PC-9 (cell line): ENCODE measurements at regions not wholly inside any gene's neighbourhood (a gene's known extent, or its start where the extent isn't known, plus 50 kb on each side); places are given as distances from the start of the nearest gene placed in this dataset.

Source experiments
- BruUV-seq: library from RNA; stranded (reverse); fragments of 400-500 nt; replicated peaks from 2 replicates; lab custom pipeline; 2021; lab: Mats Ljungman, UMichigan
- CTCF ChIA-PET: fragments of 300-600 bp; sonication (Branson Sonifier 250); formaldehyde crosslinking; loops from one replicate; lab custom pipeline; 2022; ENCODE audit warnings: antibody characterized with exemption; lab: Charles Lee
- POLR2A ChIA-PET: fragments of 300-600 bp; sonication (Branson Sonifier 250); formaldehyde crosslinking; loops from one replicate; lab custom pipeline; 2022; ENCODE audit warnings: antibody characterized with exemption; ENCODE audit not compliant: unreplicated experiment; lab: Charles Lee
- DNase-seq, 2 experiments: peaks; one replicate each; pipeline versions ENCODE4 v3.0.0 to v3.0.0-alpha.2; 2015 to 2022; ENCODE audit warnings: mixed read lengths in 1 of 2
- H2AFZ ChIP-seq: fragments of 200-600 bp; sonication (generic); 2 replicates; pipeline ENCODE4 v1.8.1; 2017; ENCODE audit warnings: antibody characterized with exemption
- H3F3A ChIP-seq: fragments of 200-600 bp; sonication (generic); 2 replicates; pipeline ENCODE4 v1.8.1; 2017; ENCODE audit warnings: antibody characterized with exemption, mild to moderate bottlenecking, low read depth; ENCODE audit not compliant: insufficient read depth
- H3K27ac ChIP-seq: fragments of 200-600 bp; sonication (generic); 2 replicates; pipeline ENCODE4 v1.6.1; 2016; ENCODE audit warnings: mixed run types
- H3K27me3 ChIP-seq: fragments of 200-600 bp; sonication (generic); 2 replicates; pipeline ENCODE4 v1.6.1; 2016; ENCODE audit warnings: low read depth, mixed run types; ENCODE audit not compliant: insufficient read depth
- H3K36me3 ChIP-seq: fragments of 200-600 bp; sonication (generic); 2 replicates; pipeline ENCODE4 v1.6.1; 2016; ENCODE audit warnings: low read depth, mixed run types
- H3K4me1 ChIP-seq: fragments of 200-600 bp; sonication (generic); replicated peaks from 2 replicates; pipeline ENCODE4 v1.6.1; 2016; ENCODE audit warnings: mixed run types; ENCODE audit not compliant: insufficient read depth
- H3K4me2 ChIP-seq: fragments of 200-600 bp; sonication (generic); 2 replicates; pipeline ENCODE4 v1.6.1; 2017; ENCODE audit warnings: mixed run types
- H3K4me3 ChIP-seq: fragments of 200-600 bp; sonication (generic); 2 replicates; pipeline ENCODE4 v1.6.1; 2016; ENCODE audit warnings: mixed run types
- H3K79me2 ChIP-seq: fragments of 200-600 bp; sonication (generic); 2 replicates; pipeline ENCODE4 v1.6.1; 2017; ENCODE audit warnings: low read depth, mixed run types
- H3K9me2 ChIP-seq: fragments of 200-600 bp; sonication (generic); 2 replicates; pipeline ENCODE4 v1.8.1; 2017; ENCODE audit warnings: mild to moderate bottlenecking; ENCODE audit not compliant: insufficient read depth
- H3K9me3 ChIP-seq: fragments of 200-600 bp; sonication (generic); 2 replicates; pipeline ENCODE4 v1.8.1; 2016; ENCODE audit warnings: low read depth; ENCODE audit not compliant: insufficient read depth
- H4K20me1 ChIP-seq: fragments of 200-600 bp; sonication (generic); 2 replicates; pipeline ENCODE4 v1.8.1; 2017; ENCODE audit not compliant: insufficient read depth
- EZH2 ChIP-seq: fragments of 200-600 bp; sonication (generic); IDR thresholded peaks from 2 replicates; pipeline ENCODE4 v1.8.0; 2017; ENCODE audit warnings: antibody characterized with exemption, low read depth
- intact Hi-C: fragments of 100-400 bp; cut with micrococcal nuclease; formaldehyde crosslinking; loops from one replicate; pipeline ENCODE4 v1.10.0; 2022; ENCODE audit not compliant: unreplicated experiment
- TF ChIP-seq, protein P1 (sequence below): fragments of 200-600 bp; sonication (generic); conservative IDR thresholded peaks from 2 replicates; pipeline ENCODE4 v1.6.1; 2017; ENCODE audit warnings: mixed run types, antibody characterized with exemption, mild to moderate bottlenecking, moderate library complexity

DNA sequence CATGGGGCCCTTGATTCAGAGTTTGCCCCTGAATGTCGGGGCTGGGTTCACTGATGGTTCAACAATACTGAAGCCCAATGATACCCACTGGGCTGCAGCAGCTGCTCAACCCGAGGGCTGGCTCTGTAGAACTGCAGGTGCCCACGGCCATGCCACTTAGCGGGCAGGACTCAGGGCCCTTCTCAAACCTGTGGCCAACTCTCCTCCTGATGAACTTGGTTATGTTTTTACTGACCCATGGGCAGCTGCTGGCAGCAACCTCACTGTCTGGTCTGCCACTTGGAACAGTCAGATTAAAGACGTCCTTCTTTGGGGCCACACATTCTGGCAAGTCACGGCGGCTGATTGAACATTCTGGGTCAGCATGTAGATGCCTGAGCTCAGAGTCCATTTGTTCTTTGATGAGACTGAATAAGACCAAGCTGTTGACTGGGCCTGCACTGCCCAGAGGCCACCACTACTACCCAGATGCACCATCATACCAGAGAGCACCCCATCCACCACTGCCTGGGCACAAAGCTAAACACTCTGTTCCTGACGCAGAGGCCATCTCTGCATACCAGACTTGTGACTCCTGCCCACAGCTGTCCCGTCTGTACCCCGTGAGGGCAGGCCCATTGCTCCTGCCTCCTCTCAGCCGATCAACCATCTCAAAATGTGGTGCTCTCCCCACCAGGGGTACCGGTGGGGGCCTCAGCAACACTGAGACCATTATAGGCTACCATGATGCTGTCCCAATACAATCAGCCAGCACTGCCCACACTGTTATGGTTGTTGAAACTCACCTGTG lies 67.8 kb downstream of the SHANK2 start:
- Histone ChIP-seq H3K79me2 (no peaks in the 10 kb centered on the region), H3K27me3 (no peaks in the 10 kb centered on the region), H3K4me2 (no peak overlapping the region), H3K4me1 (no peaks in the 10 kb centered on the region), H3F3A (no peaks in the 10 kb centered on the region), H3K36me3 (no peaks in the 10 kb centered on the region), H3K9me2 (no peaks in the 10 kb centered on the region), H4K20me1 (0 out of 2 replicates have a peak, but pooled peaks cover 2% of the 10 kb centered on the region), H3K9me3 (no peaks in the 10 kb centered on the region), H2AFZ (no peak overlapping the region), H3K27ac (no peak overlapping the region), H3K4me3 (no peak overlapping the region)
- CTCF ChIA-PET, result interaction anchor here (0.6 kb wide), 1 partner anchor 15 kb away, joined by 10 read pairs; no protein-coding TSS in a partner anchor
- no TSS peak for BruUV-seq
- POLR2A ChIA-PET, result no interaction called here
- DNase-seq, result no peak
- intact Hi-C loops, result no loop called here
- TF ChIP-seq EZH2, result no peak
- TF ChIP-seq, protein P1, sequence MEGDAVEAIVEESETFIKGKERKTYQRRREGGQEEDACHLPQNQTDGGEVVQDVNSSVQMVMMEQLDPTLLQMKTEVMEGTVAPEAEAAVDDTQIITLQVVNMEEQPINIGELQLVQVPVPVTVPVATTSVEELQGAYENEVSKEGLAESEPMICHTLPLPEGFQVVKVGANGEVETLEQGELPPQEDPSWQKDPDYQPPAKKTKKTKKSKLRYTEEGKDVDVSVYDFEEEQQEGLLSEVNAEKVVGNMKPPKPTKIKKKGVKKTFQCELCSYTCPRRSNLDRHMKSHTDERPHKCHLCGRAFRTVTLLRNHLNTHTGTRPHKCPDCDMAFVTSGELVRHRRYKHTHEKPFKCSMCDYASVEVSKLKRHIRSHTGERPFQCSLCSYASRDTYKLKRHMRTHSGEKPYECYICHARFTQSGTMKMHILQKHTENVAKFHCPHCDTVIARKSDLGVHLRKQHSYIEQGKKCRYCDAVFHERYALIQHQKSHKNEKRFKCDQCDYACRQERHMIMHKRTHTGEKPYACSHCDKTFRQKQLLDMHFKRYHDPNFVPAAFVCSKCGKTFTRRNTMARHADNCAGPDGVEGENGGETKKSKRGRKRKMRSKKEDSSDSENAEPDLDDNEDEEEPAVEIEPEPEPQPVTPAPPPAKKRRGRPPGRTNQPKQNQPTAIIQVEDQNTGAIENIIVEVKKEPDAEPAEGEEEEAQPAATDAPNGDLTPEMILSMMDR, result no peak

DNA sequence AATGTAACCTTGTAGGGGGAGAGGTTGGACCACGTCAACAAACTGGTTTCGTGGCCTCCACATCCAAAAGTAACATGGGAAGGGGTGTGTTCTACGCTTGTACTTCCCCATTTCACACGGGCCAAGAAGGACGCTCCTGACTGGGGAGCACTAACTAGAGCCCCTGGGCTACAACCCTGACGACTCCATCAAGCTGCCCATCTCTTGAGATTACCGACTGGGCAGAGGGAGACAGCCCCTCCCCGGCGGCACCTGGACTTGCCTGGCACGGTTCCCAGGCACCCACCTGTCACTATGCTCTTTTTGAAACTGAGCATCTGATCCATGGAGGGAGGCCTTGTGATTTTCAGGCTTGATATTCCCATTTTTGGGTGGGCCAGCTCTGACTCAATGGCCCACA lies 68.5 kb downstream of the SHANK2 start:
- intact Hi-C loops, result no loop called here
- POLR2A ChIA-PET, result no interaction called here
- H3K27me3 ChIP-seq, result no peaks in the 10 kb centered on the region

DNA sequence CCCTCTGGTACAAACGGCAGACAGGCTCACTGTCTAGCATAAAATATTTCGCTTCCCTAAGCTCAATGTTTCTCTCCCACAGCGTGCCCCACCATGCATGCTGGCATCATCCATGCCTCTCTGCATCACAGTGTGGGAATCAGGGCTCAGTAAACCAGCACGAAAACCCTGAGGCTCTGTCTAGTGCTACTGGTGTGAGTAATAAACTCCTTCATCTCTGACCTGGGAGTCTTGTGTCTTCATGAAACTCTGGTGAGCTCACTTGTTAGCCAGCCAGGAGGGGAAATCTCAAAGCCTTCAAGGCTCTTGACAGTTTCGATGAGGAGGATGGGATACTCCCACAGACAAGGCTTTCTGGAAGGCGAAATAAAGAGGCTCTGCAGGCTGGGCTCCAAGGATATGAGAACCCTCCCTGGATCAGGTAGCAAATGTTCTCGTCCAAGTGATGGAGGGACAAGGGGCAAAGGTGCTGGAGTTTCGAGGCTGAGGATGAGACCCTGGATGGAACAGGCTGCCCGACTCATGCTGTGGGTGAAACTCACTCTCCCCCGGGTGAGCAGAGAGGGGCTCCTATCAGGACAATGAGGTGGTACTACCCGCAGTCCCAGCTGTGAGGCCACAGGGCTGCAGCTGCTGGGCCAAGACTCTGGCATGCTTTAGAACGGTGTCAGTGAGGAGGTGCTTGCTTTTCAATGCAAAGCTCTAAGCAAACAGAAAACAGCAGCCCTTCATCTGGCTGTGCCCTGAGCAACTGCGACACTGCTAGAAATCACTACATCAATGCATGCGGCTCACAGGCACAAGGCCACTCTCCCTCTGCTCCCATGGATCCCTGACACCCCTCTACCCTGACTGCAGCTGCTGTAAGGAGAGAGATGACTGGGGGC lies 69.3 kb downstream of the SHANK2 start:
- Histone ChIP-seq H3F3A (no peaks in the 10 kb centered on the region), H3K36me3 (no peaks in the 10 kb centered on the region), H4K20me1 (0 out of 2 replicates have a peak, but pooled peaks cover 7% of the 10 kb centered on the region), H3K9me3 (no peaks in the 10 kb centered on the region), H3K79me2 (no peaks in the 10 kb centered on the region), H3K27ac (no peak overlapping the region), H2AFZ (no peak overlapping the region), H3K4me3 (no peak overlapping the region), H3K9me2 (no peaks in the 10 kb centered on the region), H3K4me1 (no peaks in the 10 kb centered on the region), H3K4me2 (no peak overlapping the region), H3K27me3 (no peaks in the 10 kb centered on the region)
- ChIA-PET POLR2A (no interaction called here), CTCF (no interaction called here)
- TF ChIP-seq, protein P1, result no peak
- TF ChIP-seq EZH2, result no peak
- no peak for DNase-seq
- no TSS peak for BruUV-seq
- intact Hi-C loops, result no loop called here

More for the DNA sequence above, 68.5 kb downstream of the SHANK2 start:
- 0 out of 2 replicates have a peak, but pooled peaks cover 7% of the 10 kb centered on the region for H4K20me1 ChIP-seq
- H3K4me3 ChIP-seq, result no peak overlapping the region
- no TSS peak for BruUV-seq
- no peak overlapping the region for H3K4me2 ChIP-seq
- no peak for DNase-seq
- H3F3A ChIP-seq, result no peaks in the 10 kb centered on the region
- no peaks in the 10 kb centered on the region for H3K4me1 ChIP-seq
- CTCF ChIA-PET, result no interaction called here
- H3K9me3 ChIP-seq, result no peaks in the 10 kb centered on the region
- no peak for TF ChIP-seq EZH2
- TF ChIP-seq, protein P1, result no peak
- H3K36me3 ChIP-seq, result no peaks in the 10 kb centered on the region
- no peak overlapping the region for H3K27ac ChIP-seq
- no peak overlapping the region for H2AFZ ChIP-seq
- H3K79me2 ChIP-seq, result no peaks in the 10 kb centered on the region
- no peaks in the 10 kb centered on the region for H3K9me2 ChIP-seq
